ENCODE measurements at regions not wholly inside any gene's neighbourhood (a gene's known extent, or its start where the extent isn't known, plus 50 kb on each side); places are given as distances from the start of the nearest gene placed in this dataset.
"Not testable (repeated sequence)": the region's sequence is repeated elsewhere in the genome, so short reads cannot be mapped to it uniquely, and the experiment has no call there.

GRCh38 chr11:135009125-135009524 lies 597.1 kb upstream of the B3GAT1 start:
- DNase-seq: no peak

GRCh38 chr11:135008412-135008811 lies 596.4 kb upstream of the B3GAT1 start:
- DNase-seq: no peak

GRCh38 chr11:135008001-135008405 lies 596.0 kb upstream of the B3GAT1 start:
- DNase-seq: no peak

GRCh38 chr11:135006800-135007199 lies 594.8 kb upstream of the B3GAT1 start:
- peak; percentile 14 for DNase-seq

- DNase-seq: no peak
Measured at GRCh38 chr11:135004495-135004894, 592.5 kb upstream of the B3GAT1 start.

- peak; percentile 49 for DNase-seq
Measured at GRCh38 chr11:135002236-135002635, 590.2 kb upstream of the B3GAT1 start.

GRCh38 chr11:135001581-135001980 lies 589.5 kb upstream of the B3GAT1 start:
- DNase-seq: no peak

GRCh38 chr11:135001065-135001464 lies 589.0 kb upstream of the B3GAT1 start:
- not testable (repeated sequence) for DNase-seq

GRCh38 chr11:134999590-134999989 lies 587.5 kb upstream of the B3GAT1 start:
- no peak for DNase-seq

GRCh38 chr11:134997652-134998320 lies 585.7 kb upstream of the B3GAT1 start:
- no peak for DNase-seq

- no peak for DNase-seq
Measured at GRCh38 chr11:134995741-134996140, 583.7 kb upstream of the B3GAT1 start.

- no peak for DNase-seq
Measured at GRCh38 chr11:134994431-134994830, 582.4 kb upstream of the B3GAT1 start.

GRCh38 chr11:134993691-134994243 lies 581.7 kb upstream of the B3GAT1 start:
- no peak for DNase-seq

- DNase-seq: no peak
Measured at GRCh38 chr11:134992981-134993380, 580.9 kb upstream of the B3GAT1 start.

- no peak for DNase-seq
Measured at GRCh38 chr11:134988495-134988894, 576.5 kb upstream of the B3GAT1 start.

GRCh38 chr11:134987822-134988221 lies 575.8 kb upstream of the B3GAT1 start:
- no peak for DNase-seq

GRCh38 chr11:134987223-134987768 lies 575.3 kb upstream of the B3GAT1 start:
- no peak for DNase-seq

GRCh38 chr11:134984421-134984820 lies 572.4 kb upstream of the B3GAT1 start:
- DNase-seq: no peak

GRCh38 chr11:134982432-134982831 lies 570.4 kb upstream of the B3GAT1 start:
- not testable (repeated sequence) for DNase-seq

GRCh38 chr11:134981835-134982234 lies 569.8 kb upstream of the B3GAT1 start:
- DNase-seq: no peak

- DNase-seq: no peak
Measured at GRCh38 chr11:134980819-134981710, 569.0 kb upstream of the B3GAT1 start.

- not testable (repeated sequence) for DNase-seq
Measured at GRCh38 chr11:134979089-134979457, 567.0 kb upstream of the B3GAT1 start.

GRCh38 chr11:134978388-134979088 lies 566.5 kb upstream of the B3GAT1 start:
- DNase-seq: no peak

Measured in NCI-H345 (cell line).